ENCODE measurements at regions not wholly inside any gene's neighbourhood (a gene's known extent, or its start where the extent isn't known, plus 50 kb on each side); places are given as distances from the start of the nearest gene placed in this dataset.

GRCh38 chr11:134480136-134480712 lies 68.2 kb upstream of the B3GAT1 start:
- no peak for DNase-seq (ENCODE audit: low read depth, low spot score)

GRCh38 chr11:134479206-134480135 lies 67.4 kb upstream of the B3GAT1 start:
- no peak for DNase-seq (ENCODE audit: low read depth, low spot score)

- no peak for DNase-seq (ENCODE audit: low read depth, low spot score)
Measured at GRCh38 chr11:134478611-134479010, 66.6 kb upstream of the B3GAT1 start.

- no peak for DNase-seq (ENCODE audit: low read depth, low spot score)
Measured at GRCh38 chr11:134478176-134478575, 66.1 kb upstream of the B3GAT1 start.

GRCh38 chr11:134477486-134477885 lies 65.4 kb upstream of the B3GAT1 start:
- no peak for DNase-seq (ENCODE audit: low read depth, low spot score)

- peak; percentile 57 for DNase-seq (ENCODE audit: low read depth, low spot score)
Measured at GRCh38 chr11:134476435-134477021, 64.5 kb upstream of the B3GAT1 start.

- no peak for DNase-seq (ENCODE audit: low read depth, low spot score)
Measured at GRCh38 chr11:134475951-134476350, 63.9 kb upstream of the B3GAT1 start.

GRCh38 chr11:134474942-134475341 lies 62.9 kb upstream of the B3GAT1 start:
- no peak for DNase-seq (ENCODE audit: low read depth, low spot score)

- DNase-seq (ENCODE audit: low read depth, low spot score) = no peak
Measured at GRCh38 chr11:134474070-134474860, 62.2 kb upstream of the B3GAT1 start.

GRCh38 chr11:134471716-134472455 lies 59.8 kb upstream of the B3GAT1 start:
- no peak for DNase-seq (ENCODE audit: low read depth, low spot score)

- DNase-seq (ENCODE audit: low read depth, low spot score) = no peak
Measured at GRCh38 chr11:134471087-134471715, 59.2 kb upstream of the B3GAT1 start.

GRCh38 chr11:134470238-134470637 lies 58.2 kb upstream of the B3GAT1 start:
- no peak for DNase-seq (ENCODE audit: low read depth, low spot score)

- no peak for DNase-seq (ENCODE audit: low read depth, low spot score)
Measured at GRCh38 chr11:134469627-134470026, 57.6 kb upstream of the B3GAT1 start.

- no peak for DNase-seq (ENCODE audit: low read depth, low spot score)
Measured at GRCh38 chr11:134468796-134469195, 56.8 kb upstream of the B3GAT1 start.

GRCh38 chr11:134468081-134468668 lies 56.1 kb upstream of the B3GAT1 start:
- no peak for DNase-seq (ENCODE audit: low read depth, low spot score)

- no peak for DNase-seq (ENCODE audit: low read depth, low spot score)
Measured at GRCh38 chr11:134466610-134467567, 54.8 kb upstream of the B3GAT1 start.

- no peak for DNase-seq (ENCODE audit: low read depth, low spot score)
Measured at GRCh38 chr11:134466156-134466555, 54.1 kb upstream of the B3GAT1 start.

GRCh38 chr11:134464981-134465730 lies 53.1 kb upstream of the B3GAT1 start:
- no peak for DNase-seq (ENCODE audit: low read depth, low spot score)

Measured in astrocyte of the hippocampus (primary cell).